Suppressor macrophage treated with lipopolysaccharide for 4 hours (primary cell): ENCODE measurements at regions not wholly inside any gene's neighbourhood (a gene's known extent, or its start where the extent isn't known, plus 50 kb on each side); places are given as distances from the start of the nearest gene placed in this dataset.

Experiments
- DNase-seq: peaks from one replicate; pipeline ENCODE4 v3.0.0-alpha.2; 2020

GRCh38 chr2:16561676-16562075, 104.0 kb downstream of the CYRIA start:
- DNase-seq = no peak

GRCh38 chr2:16561251-16561650, 104.4 kb downstream of the CYRIA start:
- DNase-seq = no peak

DNA sequence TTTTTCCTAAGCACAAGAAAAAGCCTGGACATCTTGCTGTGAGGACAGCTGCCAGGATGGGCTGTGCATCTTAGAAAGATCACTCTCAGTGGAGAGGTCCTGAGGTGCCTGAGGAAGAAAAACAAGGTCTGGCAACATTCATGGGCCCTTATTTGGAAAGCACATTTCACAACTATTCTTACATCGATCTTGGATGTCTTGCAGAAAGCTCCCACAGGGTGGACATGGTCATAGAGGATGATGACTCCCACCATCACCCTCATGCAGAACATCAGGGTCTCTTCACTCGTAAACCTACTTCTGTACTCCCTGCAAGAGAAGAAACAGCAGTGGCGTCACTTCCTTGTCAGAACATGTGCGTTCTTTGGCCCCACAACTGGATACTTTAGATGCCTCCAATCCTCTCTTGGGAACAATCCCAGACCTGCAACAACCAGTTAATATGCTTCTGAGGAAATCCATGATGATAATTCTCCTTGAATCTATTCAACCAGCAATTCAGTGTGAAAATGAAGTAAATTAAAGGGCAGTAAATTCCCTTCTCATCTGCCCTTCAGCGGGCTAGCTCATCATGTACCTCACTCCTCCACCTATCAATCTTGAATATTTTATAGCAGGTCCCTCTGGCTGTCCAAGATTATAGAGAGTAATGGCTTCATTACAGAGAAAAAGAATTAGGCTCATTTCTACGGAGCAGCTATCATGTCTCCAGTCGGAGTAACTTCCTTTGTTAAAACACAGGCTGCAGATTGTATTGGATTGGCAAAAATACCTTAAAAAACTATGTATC, 106.2 kb downstream of the CYRIA start:
- no peak for DNase-seq

DNA sequence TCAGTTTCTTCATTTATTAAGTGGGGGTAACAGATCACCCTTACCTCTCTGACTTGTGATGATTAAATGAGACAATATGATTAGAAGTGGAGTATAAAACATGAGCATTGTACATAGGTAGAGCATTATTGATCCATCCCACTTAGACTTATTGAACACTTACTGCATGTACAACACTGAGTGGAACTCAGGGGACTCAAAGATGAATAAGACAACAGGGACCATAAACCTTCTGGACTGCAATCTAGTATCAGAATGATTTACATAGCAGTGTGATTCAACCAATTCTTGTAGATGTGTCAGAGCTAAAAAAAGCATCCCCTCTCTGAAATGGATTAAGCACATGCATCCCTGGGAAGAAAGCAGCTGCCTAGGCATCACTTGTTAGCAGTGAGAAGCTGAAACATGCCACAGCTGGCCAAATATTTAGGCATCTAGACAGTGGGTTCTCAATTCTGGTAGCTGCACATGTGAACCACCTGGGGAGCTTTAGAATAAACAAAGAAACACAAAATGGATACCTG, 111.5 kb downstream of the CYRIA start:
- DNase-seq = no peak

DNA sequence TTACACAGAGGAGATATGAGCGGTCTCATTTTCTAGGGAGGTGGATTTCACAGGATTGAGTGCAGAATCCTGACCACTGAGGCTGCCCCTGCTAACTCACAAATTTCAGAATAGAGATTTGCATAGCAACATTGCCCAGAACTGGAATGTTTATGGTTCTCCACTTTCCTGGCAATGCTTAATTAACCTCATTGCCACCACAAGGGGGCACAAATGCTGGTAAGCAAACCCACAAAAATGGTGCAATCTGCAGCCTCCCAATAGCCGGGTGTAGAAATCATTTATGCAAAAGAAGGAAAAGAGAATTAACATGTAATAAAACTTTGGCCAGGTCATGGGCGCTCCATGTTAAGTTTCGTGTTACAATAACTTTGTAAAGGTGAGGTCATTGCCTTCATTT, 112.4 kb downstream of the CYRIA start:
- peak; percentile 75 for DNase-seq

DNA sequence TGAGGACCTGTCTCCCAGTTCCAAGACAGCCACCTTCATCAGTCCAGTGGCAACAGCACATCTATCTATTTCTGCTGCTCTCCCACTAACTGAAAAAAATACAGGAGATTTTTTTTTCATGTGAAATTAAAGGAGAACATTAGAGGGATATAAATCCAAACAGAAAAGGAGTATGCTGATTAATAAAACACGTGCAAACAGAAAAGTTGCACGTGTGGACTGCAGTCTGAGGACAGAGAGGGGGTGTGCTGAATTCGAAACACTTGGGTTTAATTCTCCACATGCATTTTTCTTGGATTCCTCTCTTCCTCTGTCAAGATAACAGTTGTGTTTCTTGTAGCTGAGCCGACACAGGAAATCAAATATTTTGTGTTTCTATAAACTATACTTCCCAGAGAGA, 113.4 kb downstream of the CYRIA start:
- DNase-seq = no peak

DNA sequence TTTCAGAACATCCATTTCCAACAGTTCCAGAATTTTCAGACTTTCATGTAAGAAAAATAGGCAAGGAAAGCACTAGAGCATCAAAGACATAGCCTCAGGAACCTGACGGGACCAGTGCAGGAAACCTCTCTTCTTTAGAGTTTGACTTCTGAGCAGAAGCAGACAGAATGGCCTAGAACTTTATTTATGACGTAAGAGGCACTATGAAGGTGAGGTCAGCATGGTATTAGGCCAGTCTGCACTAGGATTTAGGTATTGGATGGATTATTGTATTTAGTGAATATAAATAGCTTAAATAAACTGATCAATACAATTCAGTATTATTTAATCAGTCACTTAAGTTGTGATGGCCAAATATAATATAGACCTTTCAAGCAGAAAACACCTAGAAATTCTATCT, 117.6 kb downstream of the CYRIA start:
- DNase-seq = no peak

GRCh38 chr2:16546128-16546754, 119.4 kb downstream of the CYRIA start:
- DNase-seq = peak; percentile 25

GRCh38 chr2:16538707-16539106, 126.9 kb downstream of the CYRIA start:
- no peak for DNase-seq

DNA sequence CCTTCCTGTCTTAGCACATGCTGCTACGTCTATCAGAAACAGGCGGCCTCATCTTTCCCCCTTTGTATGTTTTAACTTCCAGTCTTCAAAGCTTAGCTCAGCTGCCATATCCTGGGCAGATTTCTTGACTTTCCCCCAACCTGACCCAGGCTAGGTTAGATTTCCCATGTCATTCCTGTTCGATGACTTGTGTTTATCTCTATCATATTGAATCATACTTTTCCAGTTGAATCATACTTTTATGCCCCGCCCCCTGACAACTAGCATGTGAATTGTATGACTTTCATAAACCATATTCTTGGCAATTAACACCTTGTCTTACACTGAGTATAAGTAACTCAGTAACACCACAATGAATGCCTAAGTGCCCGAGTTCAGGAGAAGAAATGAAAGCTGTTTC, 128.3 kb downstream of the CYRIA start:
- no peak for DNase-seq

DNA sequence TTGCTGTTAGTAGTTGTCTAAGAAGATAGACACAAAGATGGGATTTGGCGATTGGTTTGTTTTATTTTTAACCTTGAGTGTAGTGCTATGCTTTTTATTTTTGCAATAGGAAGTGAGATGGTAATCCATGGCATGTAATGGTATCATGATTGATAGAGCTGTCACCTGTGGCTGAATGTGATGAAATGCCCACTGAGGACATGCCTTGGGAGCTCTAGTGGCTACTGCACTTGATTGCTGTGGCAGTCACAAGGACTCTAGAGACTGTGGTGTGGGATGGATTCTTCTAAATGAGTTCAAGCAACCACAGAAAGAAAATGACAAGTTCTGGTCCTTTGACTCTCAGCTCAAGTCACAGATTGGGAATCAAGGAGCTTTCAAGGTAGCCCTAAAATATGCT, 139.4 kb downstream of the CYRIA start:
- no peak for DNase-seq

GRCh38 chr2:16525265-16525887, 140.3 kb downstream of the CYRIA start:
- peak; percentile 71 for DNase-seq

DNA sequence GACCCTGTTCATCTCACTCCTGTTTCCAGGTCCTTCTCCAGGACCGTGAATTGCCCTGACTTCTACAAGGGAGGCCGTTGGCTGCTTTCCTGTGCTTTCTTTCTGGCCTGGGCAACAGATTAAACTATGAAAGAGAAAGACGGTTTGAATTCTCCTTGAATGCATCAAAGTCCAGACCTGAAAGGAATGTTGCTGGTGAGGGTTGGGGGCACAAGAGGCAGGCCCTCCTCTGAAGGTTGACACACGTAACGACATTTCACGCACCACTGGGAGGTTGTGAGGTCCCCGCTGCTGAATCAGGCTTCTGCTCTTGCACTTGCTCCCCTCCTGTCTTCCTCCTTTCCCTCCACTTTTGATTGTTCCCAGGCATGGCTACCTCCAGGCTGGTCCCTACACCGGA, 141.9 kb downstream of the CYRIA start:
- no peak for DNase-seq

DNA sequence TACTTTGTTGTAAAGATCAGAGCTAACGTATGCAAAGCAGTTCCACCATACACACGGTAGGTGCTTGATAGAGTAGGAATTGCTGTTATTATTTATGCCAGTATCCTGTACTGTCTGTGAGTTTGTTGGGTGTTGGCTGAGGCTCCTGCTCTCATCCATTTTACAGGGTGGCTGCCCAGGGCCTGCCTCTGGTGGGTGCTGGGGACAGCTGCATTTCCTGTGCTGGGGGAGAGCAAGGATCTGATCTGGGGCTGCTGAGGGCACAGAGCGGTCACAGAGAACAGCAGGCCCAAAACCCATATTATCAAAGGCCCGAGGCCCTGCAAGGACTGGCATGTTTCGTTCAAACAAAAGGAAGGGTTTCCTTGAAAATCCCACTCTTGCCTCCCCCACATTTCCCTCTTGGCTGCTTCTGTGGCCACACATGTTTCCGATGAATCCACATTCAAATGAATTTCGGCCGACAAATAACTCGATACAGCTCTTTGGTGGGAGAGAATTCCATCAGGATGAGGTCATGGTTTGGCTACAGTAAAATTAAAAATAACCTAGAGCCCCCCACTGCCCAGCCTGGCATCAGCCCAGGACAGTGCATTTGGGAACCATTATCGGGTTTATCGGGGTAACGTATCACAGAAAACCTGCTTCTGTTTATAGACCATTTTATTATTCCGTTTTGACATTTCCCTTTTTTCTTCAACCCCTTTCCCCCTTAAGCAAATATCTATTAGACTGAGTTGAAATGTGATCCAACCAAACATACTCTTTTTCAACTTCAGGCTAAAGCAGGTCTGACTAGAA, 143.4 kb downstream of the CYRIA start:
- DNase-seq = no peak

DNA sequence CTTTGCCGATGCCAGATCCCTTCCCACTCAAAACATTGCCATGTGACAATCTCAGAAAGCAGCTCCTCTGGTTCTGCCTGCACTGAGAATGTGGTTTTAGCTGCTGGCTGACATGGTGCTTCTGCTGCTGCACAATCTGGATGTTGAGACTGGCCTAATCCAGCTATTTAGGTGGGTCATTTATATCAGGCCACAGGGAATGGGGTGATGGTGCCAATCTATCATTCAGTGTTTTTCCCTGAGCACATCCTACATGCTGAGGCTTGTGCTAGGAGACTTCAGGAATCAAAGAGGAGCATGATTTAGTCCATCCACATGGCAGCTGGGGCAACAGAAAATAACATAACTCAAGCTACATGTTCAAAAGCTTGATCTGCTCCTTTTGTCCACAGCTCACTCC, 144.7 kb downstream of the CYRIA start:
- no peak for DNase-seq

DNA sequence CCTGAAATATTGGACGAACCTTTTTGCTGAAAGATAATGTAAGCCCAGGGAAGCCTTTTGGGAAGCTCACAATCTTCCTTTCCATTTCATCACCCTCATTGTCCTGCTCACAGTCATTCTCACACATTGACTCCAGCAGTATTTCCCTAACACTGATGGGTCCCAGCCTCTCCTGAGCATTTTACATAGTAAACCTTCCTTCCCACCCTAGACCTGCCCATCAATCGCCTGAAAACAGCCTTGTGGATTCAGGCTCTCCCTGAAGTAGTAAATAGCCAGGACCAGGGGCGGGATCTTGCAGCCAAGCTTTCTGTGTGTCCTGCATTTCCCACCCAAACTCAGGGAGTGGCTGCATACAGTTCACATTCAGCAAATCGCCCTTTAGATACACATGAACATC, 149.9 kb downstream of the CYRIA start:
- no peak for DNase-seq

DNA sequence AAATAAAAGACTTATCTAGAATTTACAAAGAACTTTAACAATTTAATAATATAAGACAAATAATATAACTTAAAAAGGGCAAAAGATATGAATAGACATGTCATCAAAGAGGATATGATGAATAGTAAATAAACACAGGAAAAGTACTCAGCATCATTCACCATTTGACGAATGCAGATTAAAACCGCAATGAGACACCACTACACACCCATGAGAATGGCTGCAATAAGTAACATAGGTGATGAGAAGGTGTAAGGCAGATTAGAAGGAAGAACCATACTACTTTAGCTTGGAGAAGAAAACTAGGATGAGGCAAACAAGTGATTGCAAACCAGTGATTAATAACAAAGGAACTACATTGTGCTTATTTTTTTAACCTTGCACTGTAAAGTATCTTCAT, 152.0 kb downstream of the CYRIA start:
- DNase-seq = no peak

DNA sequence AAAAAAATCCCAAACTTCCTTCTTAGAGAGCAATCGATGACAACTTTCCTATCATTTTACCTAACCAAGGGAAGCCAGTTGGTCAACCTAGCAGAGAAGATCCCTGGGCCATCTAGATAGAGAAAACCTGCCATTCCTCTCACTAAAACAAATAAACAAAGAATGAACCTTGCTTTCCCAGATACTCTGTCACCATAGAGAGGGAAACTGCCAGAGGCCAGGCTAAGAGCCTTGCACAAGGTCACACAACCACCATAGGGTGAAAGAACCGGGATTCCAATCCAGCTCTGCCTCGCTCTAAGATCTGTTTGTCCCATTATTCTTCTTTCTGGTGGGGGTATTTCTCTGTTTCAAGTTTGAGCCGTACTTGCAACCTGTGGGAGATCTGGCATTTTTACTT, 154.6 kb downstream of the CYRIA start:
- DNase-seq = no peak

GRCh38 chr2:16509042-16509441, 156.6 kb downstream of the CYRIA start:
- no peak for DNase-seq

DNA sequence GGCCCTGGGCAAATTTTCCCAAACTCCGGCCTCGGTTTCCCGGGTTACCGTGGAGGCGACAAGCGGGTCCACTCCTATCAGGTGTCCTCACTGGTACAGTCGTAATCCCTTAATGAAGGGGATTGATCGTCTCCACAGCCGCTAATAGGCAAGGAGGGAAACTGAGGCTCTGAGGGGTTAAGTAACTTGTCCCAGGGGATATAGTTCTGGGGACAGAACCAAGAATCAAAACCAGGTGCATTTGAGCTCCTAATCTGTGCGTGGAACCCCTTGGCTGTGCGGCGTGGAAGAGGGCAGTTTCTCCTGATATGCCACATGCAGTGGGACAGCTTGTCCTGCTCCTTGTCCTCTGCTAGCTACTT, 157.2 kb downstream of the CYRIA start:
- DNase-seq = no peak

GRCh38 chr2:16507655-16508489, 157.8 kb downstream of the CYRIA start:
- peak; percentile 58 for DNase-seq

GRCh38 chr2:16506366-16506765, 159.3 kb downstream of the CYRIA start:
- no peak for DNase-seq
